ENCODE measurements at regions not wholly inside any gene's neighbourhood (a gene's known extent, or its start where the extent isn't known, plus 50 kb on each side); places are given as distances from the start of the nearest gene placed in this dataset.

GRCh38 chr1:72734415-72734814 lies 452.1 kb upstream of the NEGR1 start:
- Mint-ChIP-seq H3K27me3 (no peaks in the 10 kb centered on the region), H3K36me3 (ENCODE audit: low read depth) (no peaks in the 10 kb centered on the region), H3K4me1 (no peaks in the 10 kb centered on the region), H3K4me3 (no peak overlapping the region), H3K27ac (no peak overlapping the region)
- no peaks in the 10 kb centered on the region for H3K9me3 ChIP-seq (ENCODE audit: control insufficient read depth, low read length, poor library complexity, severe bottlenecking)
- no peak for ATAC-seq
- no peak for DNase-seq

GRCh38 chr1:72724951-72725861 lies 442.9 kb upstream of the NEGR1 start:
- ATAC-seq (no peak), DNase-seq (peak in 1 of 3 donors; percentile 9)
- H3K9me3 ChIP-seq (ENCODE audit: control insufficient read depth, low read length, poor library complexity, severe bottlenecking): peaks cover 2% of the 10 kb centered on the region
- Mint-ChIP-seq H3K27me3 (no peaks in the 10 kb centered on the region), H3K36me3 (ENCODE audit: low read depth) (no peaks in the 10 kb centered on the region), H3K4me1 (no peaks in the 10 kb centered on the region), H3K4me3 (no peak overlapping the region), H3K27ac (no peak overlapping the region)

- no peaks in the 10 kb centered on the region for H3K36me3 Mint-ChIP-seq (ENCODE audit: low read depth)
- no peak overlapping the region for H3K27ac Mint-ChIP-seq
- H3K4me1 Mint-ChIP-seq: no peaks in the 10 kb centered on the region
- DNase-seq: no peak
- ATAC-seq: no peak
- no peak overlapping the region for H3K4me3 Mint-ChIP-seq
- H3K27me3 Mint-ChIP-seq: no peaks in the 10 kb centered on the region
- no peaks in the 10 kb centered on the region for H3K9me3 ChIP-seq (ENCODE audit: control insufficient read depth, low read length, poor library complexity, severe bottlenecking)
Observed at GRCh38 chr1:72705921-72706320, 423.6 kb upstream of the NEGR1 start.

- Mint-ChIP-seq H3K27me3 (no peaks in the 10 kb centered on the region), H3K36me3 (ENCODE audit: low read depth) (no peaks in the 10 kb centered on the region), H3K4me1 (no peaks in the 10 kb centered on the region), H3K4me3 (no peak overlapping the region), H3K27ac (no peak overlapping the region)
- no peak for DNase-seq
- no peaks in the 10 kb centered on the region for H3K9me3 ChIP-seq (ENCODE audit: control insufficient read depth, low read length, poor library complexity, severe bottlenecking)
- no peak for ATAC-seq
Observed at GRCh38 chr1:72704841-72705477, 422.6 kb upstream of the NEGR1 start.

- Mint-ChIP-seq H3K27me3 (no peaks in the 10 kb centered on the region), H3K36me3 (ENCODE audit: low read depth) (no peaks in the 10 kb centered on the region)
- ATAC-seq: no peak
Observed at GRCh38 chr1:72697410-72697809, 415.1 kb upstream of the NEGR1 start.

GRCh38 chr1:72693899-72694298 lies 411.6 kb upstream of the NEGR1 start:
- Mint-ChIP-seq H3K4me3 (no peak overlapping the region), H3K27me3 (no peaks in the 10 kb centered on the region), H3K4me1 (no peaks in the 10 kb centered on the region), H3K27ac (no peak overlapping the region), H3K36me3 (ENCODE audit: low read depth) (no peaks in the 10 kb centered on the region)
- no peak for ATAC-seq
- H3K9me3 ChIP-seq (ENCODE audit: control insufficient read depth, low read length, poor library complexity, severe bottlenecking): no peaks in the 10 kb centered on the region
- DNase-seq: no peak

More at GRCh38 chr1:72697410-72697809, 415.1 kb upstream of the NEGR1 start:
- DNase-seq: no peak
- no peak overlapping the region for H3K27ac Mint-ChIP-seq
- H3K4me1 Mint-ChIP-seq: no peaks in the 10 kb centered on the region
- no peak overlapping the region for H3K4me3 Mint-ChIP-seq
- H3K9me3 ChIP-seq (ENCODE audit: control insufficient read depth, low read length, poor library complexity, severe bottlenecking): no peaks in the 10 kb centered on the region

GRCh38 chr1:72693376-72693775 lies 411.0 kb upstream of the NEGR1 start:
- Mint-ChIP-seq H3K4me1 (no peaks in the 10 kb centered on the region), H3K27ac (no peak overlapping the region), H3K4me3 (no peak overlapping the region), H3K36me3 (ENCODE audit: low read depth) (no peaks in the 10 kb centered on the region), H3K27me3 (no peaks in the 10 kb centered on the region)
- DNase-seq: no peak
- no peak for ATAC-seq
- no peaks in the 10 kb centered on the region for H3K9me3 ChIP-seq (ENCODE audit: control insufficient read depth, low read length, poor library complexity, severe bottlenecking)

- H3K27me3 Mint-ChIP-seq: no peaks in the 10 kb centered on the region
- no peaks in the 10 kb centered on the region for H3K4me1 Mint-ChIP-seq
- H3K9me3 ChIP-seq (ENCODE audit: control insufficient read depth, low read length, poor library complexity, severe bottlenecking): no peaks in the 10 kb centered on the region
- DNase-seq (no peak), ATAC-seq (no peak)
- no peak overlapping the region for H3K4me3 Mint-ChIP-seq
- no peak overlapping the region for H3K27ac Mint-ChIP-seq
- no peaks in the 10 kb centered on the region for H3K36me3 Mint-ChIP-seq (ENCODE audit: low read depth)
Observed at GRCh38 chr1:72690871-72691270, 408.5 kb upstream of the NEGR1 start.

GRCh38 chr1:72678683-72679082 lies 396.3 kb upstream of the NEGR1 start:
- peaks cover 3% of the 10 kb centered on the region for H3K9me3 ChIP-seq (ENCODE audit: control insufficient read depth, low read length, poor library complexity, severe bottlenecking)
- DNase-seq (no peak), ATAC-seq (no peak)
- H3K4me1 Mint-ChIP-seq: no peaks in the 10 kb centered on the region
- no peak overlapping the region for H3K4me3 Mint-ChIP-seq
- H3K27me3 Mint-ChIP-seq: no peaks in the 10 kb centered on the region
- no peaks in the 10 kb centered on the region for H3K36me3 Mint-ChIP-seq (ENCODE audit: low read depth)
- no peak overlapping the region for H3K27ac Mint-ChIP-seq

GRCh38 chr1:72670902-72671301 lies 388.6 kb upstream of the NEGR1 start:
- H3K9me3 ChIP-seq (ENCODE audit: control insufficient read depth, low read length, poor library complexity, severe bottlenecking): no peaks in the 10 kb centered on the region
- Mint-ChIP-seq H3K4me1 (no peaks in the 10 kb centered on the region), H3K27me3 (no peaks in the 10 kb centered on the region), H3K27ac (no peak overlapping the region), H3K36me3 (ENCODE audit: low read depth) (no peaks in the 10 kb centered on the region), H3K4me3 (no peak overlapping the region)
- DNase-seq (no peak), ATAC-seq (no peak)

GRCh38 chr1:72662918-72663317 lies 380.6 kb upstream of the NEGR1 start:
- no peaks in the 10 kb centered on the region for H3K36me3 Mint-ChIP-seq (ENCODE audit: low read depth)
- no peaks in the 10 kb centered on the region for H3K4me1 Mint-ChIP-seq
- H3K27me3 Mint-ChIP-seq: no peaks in the 10 kb centered on the region
- H3K27ac Mint-ChIP-seq: no peak overlapping the region
- no peaks in the 10 kb centered on the region for H3K9me3 ChIP-seq (ENCODE audit: control insufficient read depth, low read length, poor library complexity, severe bottlenecking)
- ATAC-seq: no peak
- H3K4me3 Mint-ChIP-seq: no peak overlapping the region
- DNase-seq: no peak

GRCh38 chr1:72650843-72651435 lies 368.6 kb upstream of the NEGR1 start:
- Mint-ChIP-seq H3K4me1 (no peaks in the 10 kb centered on the region), H3K36me3 (ENCODE audit: low read depth) (no peaks in the 10 kb centered on the region), H3K27ac (no peak overlapping the region), H3K4me3 (no peak overlapping the region), H3K27me3 (no peaks in the 10 kb centered on the region)
- DNase-seq (no peak), ATAC-seq (no peak)
- no peaks in the 10 kb centered on the region for H3K9me3 ChIP-seq (ENCODE audit: control insufficient read depth, low read length, poor library complexity, severe bottlenecking)

GRCh38 chr1:72649991-72650390 lies 367.7 kb upstream of the NEGR1 start:
- Mint-ChIP-seq H3K27ac (no peak overlapping the region), H3K27me3 (no peaks in the 10 kb centered on the region), H3K36me3 (ENCODE audit: low read depth) (no peaks in the 10 kb centered on the region), H3K4me1 (no peaks in the 10 kb centered on the region), H3K4me3 (no peak overlapping the region)
- ATAC-seq (no peak), DNase-seq (no peak)
- H3K9me3 ChIP-seq (ENCODE audit: control insufficient read depth, low read length, poor library complexity, severe bottlenecking): no peaks in the 10 kb centered on the region

All from T-helper 17 cell (primary cell).